GM19372 (cell line): ENCODE measurements at regions not wholly inside any gene's neighbourhood (a gene's known extent, or its start where the extent isn't known, plus 50 kb on each side); places are given as distances from the start of the nearest gene placed in this dataset.
"Not testable (repeated sequence)": the region's sequence is repeated elsewhere in the genome, so short reads cannot be mapped to it uniquely, and the experiment has no call there.

Source experiments
- ATAC-seq: cut with Tn5 transposase; IDR thresholded peaks from one replicate; pipeline ENCODE4 v1.9.1; 2021; ENCODE audit warnings: mild to moderate bottlenecking, low read depth, moderate library complexity; ENCODE audit not compliant: unreplicated experiment

- ATAC-seq: no peak
These were observed 76.6 kb upstream of the TOX2 start for GRCh38 chr20:43837856-43838702.

- ATAC-seq: no peak
These were observed 77.9 kb upstream of the TOX2 start for GRCh38 chr20:43836790-43837189.

GRCh38 chr20:43835944-43836508 lies 78.6 kb upstream of the TOX2 start:
- ATAC-seq: no peak

GRCh38 chr20:43833511-43834395 lies 80.9 kb upstream of the TOX2 start:
- no peak for ATAC-seq

GRCh38 chr20:43832961-43833360 lies 81.7 kb upstream of the TOX2 start:
- ATAC-seq: no peak

GRCh38 chr20:43832096-43832816 lies 82.4 kb upstream of the TOX2 start:
- no peak for ATAC-seq

- ATAC-seq: no peak
These were observed 83.1 kb upstream of the TOX2 start for GRCh38 chr20:43831481-43832065.

GRCh38 chr20:43830883-43831282 lies 83.8 kb upstream of the TOX2 start:
- no peak for ATAC-seq

- no peak for ATAC-seq
These were observed 84.5 kb upstream of the TOX2 start for GRCh38 chr20:43829951-43830690.

- ATAC-seq: no peak
These were observed 86.6 kb upstream of the TOX2 start for GRCh38 chr20:43827940-43828562.

GRCh38 chr20:43826943-43827342 lies 87.7 kb upstream of the TOX2 start:
- ATAC-seq: not testable (repeated sequence)

- ATAC-seq: no peak
These were observed 89.1 kb upstream of the TOX2 start for GRCh38 chr20:43825581-43825980.

- no peak for ATAC-seq
These were observed 89.6 kb upstream of the TOX2 start for GRCh38 chr20:43825051-43825402.

- no peak for ATAC-seq
These were observed 90.2 kb upstream of the TOX2 start for GRCh38 chr20:43824309-43825050.

GRCh38 chr20:43821795-43822194 lies 92.9 kb upstream of the TOX2 start:
- ATAC-seq: no peak

- ATAC-seq: no peak
These were observed 93.8 kb upstream of the TOX2 start for GRCh38 chr20:43820731-43821330.

GRCh38 chr20:43812216-43812615 lies 85.4 kb upstream of the GTSF1L start:
- no peak for ATAC-seq

- ATAC-seq: no peak
These were observed 82.5 kb upstream of the GTSF1L start for GRCh38 chr20:43809206-43809819.
